Lower lobe of right lung (tissue), 2 donors: ENCODE measurements at regions not wholly inside any gene's neighbourhood (a gene's known extent, or its start where the extent isn't known, plus 50 kb on each side); places are given as distances from the start of the nearest gene placed in this dataset.

ENCODE experiments used
- ATAC-seq, 2 donors: fragments of 200-7000 bp; cut with Tn5 transposase; one replicate each; pipeline ENCODE4 v1.9.1; 2020 to 2022; ENCODE audit warnings: mild to moderate bottlenecking in 2 of 2, moderate library complexity in 2 of 2
- DNase-seq: peaks from one replicate; pipeline ENCODE4 v3.0.0-alpha.2; 2020
- H3K27ac ChIP-seq: fragments of 200-600 bp; one replicate; pipeline ENCODE4 v1.8.0; 2022
- H3K27me3 ChIP-seq: fragments of 200-600 bp; one replicate; pipeline ENCODE4 v1.8.0; 2022; ENCODE audit warnings: low read depth
- H3K36me3 ChIP-seq: fragments of 200-600 bp; one replicate; pipeline ENCODE4 v1.8.0; 2022; ENCODE audit warnings: mild to moderate bottlenecking
- H3K4me1 ChIP-seq: fragments of 200-600 bp; one replicate; pipeline ENCODE4 v1.8.0; 2022
- H3K4me3 ChIP-seq: fragments of 200-600 bp; one replicate; pipeline ENCODE4 v1.8.0; 2022; ENCODE audit warnings: mild to moderate bottlenecking
- H3K9me3 ChIP-seq: fragments of 200-600 bp; one replicate; pipeline ENCODE4 v1.8.0; 2022
- CTCF ChIP-seq: fragments of 200-600 bp; IDR thresholded peaks from one replicate; pipeline ENCODE4 v1.8.0; 2022; ENCODE audit warnings: antibody characterized with exemption, mild to moderate bottlenecking
- intact Hi-C: fragments of 100-400 bp; cut with DNase I; formaldehyde crosslinking; loops from one replicate; pipeline ENCODE4 v1.11.0; 2022
- donor health status: DM: no; HTN: yes; CAD: no; lungs with severe emphysema.

- ATAC-seq (no peak), DNase-seq (no peak)
- intact Hi-C loops: no loop called here
- Histone ChIP-seq H3K4me3 (no peak overlapping the region), H3K36me3 (no peaks in the 10 kb centered on the region), H3K27ac (no peak overlapping the region), H3K27me3 (no peaks in the 10 kb centered on the region), H3K9me3 (no peaks in the 10 kb centered on the region), H3K4me1 (no peaks in the 10 kb centered on the region)
- TF ChIP-seq CTCF: no peak
Measured at GRCh38 chr3:137061186-137061585, 103.4 kb downstream of the IL20RB start.

GRCh38 chr3:137062250-137062649 lies 104.5 kb downstream of the IL20RB start:
- H3K9me3 ChIP-seq: no peaks in the 10 kb centered on the region
- H3K27ac ChIP-seq: no peak overlapping the region
- ATAC-seq (no peak), DNase-seq (no peak)
- H3K36me3 ChIP-seq: no peaks in the 10 kb centered on the region
- intact Hi-C loops: no loop called here
- TF ChIP-seq CTCF: no peak
- no peaks in the 10 kb centered on the region for H3K27me3 ChIP-seq
- no peak overlapping the region for H3K4me3 ChIP-seq
- no peaks in the 10 kb centered on the region for H3K4me1 ChIP-seq

GRCh38 chr3:137065381-137065780 lies 107.6 kb downstream of the IL20RB start:
- TF ChIP-seq CTCF: no peak
- H3K27me3 ChIP-seq: no peaks in the 10 kb centered on the region
- intact Hi-C loops: no loop called here
- H3K4me1 ChIP-seq: no peaks in the 10 kb centered on the region
- H3K27ac ChIP-seq: no peak overlapping the region
- DNase-seq (no peak), ATAC-seq (peak in 1 of 2 donors; percentile 42)
- H3K36me3 ChIP-seq: no peaks in the 10 kb centered on the region
- H3K9me3 ChIP-seq: no peaks in the 10 kb centered on the region
- H3K4me3 ChIP-seq: no peak overlapping the region

DNA sequence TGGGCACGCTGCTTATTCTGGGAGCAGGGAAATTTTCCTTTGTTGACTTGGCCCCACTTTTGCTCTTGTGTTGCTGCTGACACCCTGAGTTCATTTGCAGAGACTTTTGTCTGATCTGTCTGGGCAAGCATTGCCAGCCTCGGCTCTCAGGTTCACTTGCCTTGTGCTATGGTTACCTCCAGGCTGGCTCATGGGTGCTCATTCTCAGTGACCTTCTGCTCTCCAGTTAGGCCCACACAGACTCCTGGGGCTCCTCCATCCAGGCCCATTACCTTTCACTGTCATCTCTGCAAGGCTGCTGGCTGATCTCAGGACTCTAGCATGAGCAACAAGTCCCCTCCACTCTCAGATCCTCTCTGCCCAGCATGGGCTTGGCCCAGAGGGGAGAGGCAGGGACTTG lies 108.3 kb downstream of the IL20RB start:
- no peaks in the 10 kb centered on the region for H3K36me3 ChIP-seq
- H3K9me3 ChIP-seq: no peaks in the 10 kb centered on the region
- no peak overlapping the region for H3K4me3 ChIP-seq
- no peak for TF ChIP-seq CTCF
- ATAC-seq (no peak), DNase-seq (no peak)
- no peak overlapping the region for H3K27ac ChIP-seq
- no peaks in the 10 kb centered on the region for H3K27me3 ChIP-seq
- no peaks in the 10 kb centered on the region for H3K4me1 ChIP-seq
- intact Hi-C loops: no loop called here

DNA sequence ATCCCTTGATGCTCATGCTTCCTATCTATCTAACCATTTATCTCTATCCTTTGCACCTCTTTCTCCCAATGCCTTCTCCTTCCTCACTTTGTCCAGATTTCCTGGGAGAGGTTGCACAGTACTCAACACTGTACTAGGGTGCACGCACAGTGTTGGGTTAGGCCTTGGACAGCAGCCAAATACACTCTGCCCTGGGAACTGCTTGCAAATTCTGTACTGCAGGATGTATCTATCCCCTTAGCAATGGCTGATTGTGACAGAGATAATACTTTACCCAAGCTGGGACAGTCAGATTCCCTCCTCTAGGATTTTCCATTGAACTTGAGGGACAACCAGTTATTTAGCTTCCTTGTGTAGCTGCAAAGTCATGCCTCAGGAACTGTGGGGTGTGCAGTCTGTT lies 113.3 kb downstream of the IL20RB start:
- DNase-seq (no peak), ATAC-seq (no peak)

More for the DNA sequence above, 113.3 kb downstream of the IL20RB start:
- no peak for TF ChIP-seq CTCF
- Histone ChIP-seq H3K9me3 (no peaks in the 10 kb centered on the region), H3K36me3 (no peaks in the 10 kb centered on the region), H3K27me3 (no peaks in the 10 kb centered on the region), H3K27ac (no peak overlapping the region), H3K4me3 (no peak overlapping the region), H3K4me1 (no peaks in the 10 kb centered on the region)
- intact Hi-C loops: no loop called here
